ENCODE measurements at regions not wholly inside any gene's neighbourhood (a gene's known extent, or its start where the extent isn't known, plus 50 kb on each side); places are given as distances from the start of the nearest gene placed in this dataset.
"Not testable (repeated sequence)": the region's sequence is repeated elsewhere in the genome, so short reads cannot be mapped to it uniquely, and the experiment has no call there.

GRCh38 chr12:131295117-131295516 lies 341.4 kb downstream of the ADGRD1 start:
- Mint-ChIP-seq H3K4me1 (peaks cover 22% of the 10 kb centered on the region), H3K27me3 (ENCODE audit: low read depth, poor library complexity) (peaks cover 24% of the 10 kb centered on the region)
- not testable (repeated sequence) for H3K9me3 Mint-ChIP-seq; H3K36me3 Mint-ChIP-seq (ENCODE audit: low read depth); DNase-seq; H3K4me3 Mint-ChIP-seq; H3K27ac Mint-ChIP-seq

- H3K9me3 Mint-ChIP-seq; H3K36me3 Mint-ChIP-seq (ENCODE audit: low read depth); H3K27ac Mint-ChIP-seq; DNase-seq; H3K4me3 Mint-ChIP-seq: not testable (repeated sequence)
- Mint-ChIP-seq H3K4me1 (peaks cover 18% of the 10 kb centered on the region), H3K27me3 (ENCODE audit: low read depth, poor library complexity) (peaks cover 24% of the 10 kb centered on the region)
These were observed 341.9 kb downstream of the ADGRD1 start for GRCh38 chr12:131295559-131295958.

GRCh38 chr12:131296136-131296535 lies 342.4 kb downstream of the ADGRD1 start:
- not testable (repeated sequence) for DNase-seq, H3K27ac Mint-ChIP-seq

DNA sequence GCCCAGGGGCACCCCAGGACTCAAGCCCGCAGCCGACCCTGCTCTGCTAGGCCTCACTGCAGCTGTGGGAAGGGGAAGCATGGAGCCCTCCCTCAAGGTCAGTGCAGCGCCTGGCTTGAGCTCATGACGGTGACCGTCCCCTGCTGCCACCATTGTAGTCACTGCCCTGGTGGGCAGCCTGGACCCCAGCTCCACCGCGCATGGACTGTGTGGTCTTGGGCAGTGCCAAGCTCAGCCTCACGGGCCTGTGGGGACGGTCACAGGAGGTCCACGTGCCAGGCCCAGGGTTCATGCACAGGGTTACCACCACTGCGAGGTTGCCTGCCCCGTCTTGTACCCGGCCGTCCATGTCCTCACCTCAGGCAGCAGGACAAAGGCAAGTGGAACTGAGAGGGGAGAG lies 342.9 kb downstream of the ADGRD1 start:
- not testable (repeated sequence) for H3K4me3 Mint-ChIP-seq; H3K36me3 Mint-ChIP-seq (ENCODE audit: low read depth); DNase-seq; H3K27ac Mint-ChIP-seq; H3K9me3 Mint-ChIP-seq
- peaks cover 12% of the 10 kb centered on the region for H3K4me1 Mint-ChIP-seq
- peaks cover 22% of the 10 kb centered on the region for H3K27me3 Mint-ChIP-seq (ENCODE audit: low read depth, poor library complexity)

More at GRCh38 chr12:131296136-131296535, 342.4 kb downstream of the ADGRD1 start:
- Mint-ChIP-seq H3K4me1 (peaks cover 12% of the 10 kb centered on the region), H3K27me3 (ENCODE audit: low read depth, poor library complexity) (peaks cover 22% of the 10 kb centered on the region)
- not testable (repeated sequence) for H3K9me3 Mint-ChIP-seq; H3K36me3 Mint-ChIP-seq (ENCODE audit: low read depth); H3K4me3 Mint-ChIP-seq

DNA sequence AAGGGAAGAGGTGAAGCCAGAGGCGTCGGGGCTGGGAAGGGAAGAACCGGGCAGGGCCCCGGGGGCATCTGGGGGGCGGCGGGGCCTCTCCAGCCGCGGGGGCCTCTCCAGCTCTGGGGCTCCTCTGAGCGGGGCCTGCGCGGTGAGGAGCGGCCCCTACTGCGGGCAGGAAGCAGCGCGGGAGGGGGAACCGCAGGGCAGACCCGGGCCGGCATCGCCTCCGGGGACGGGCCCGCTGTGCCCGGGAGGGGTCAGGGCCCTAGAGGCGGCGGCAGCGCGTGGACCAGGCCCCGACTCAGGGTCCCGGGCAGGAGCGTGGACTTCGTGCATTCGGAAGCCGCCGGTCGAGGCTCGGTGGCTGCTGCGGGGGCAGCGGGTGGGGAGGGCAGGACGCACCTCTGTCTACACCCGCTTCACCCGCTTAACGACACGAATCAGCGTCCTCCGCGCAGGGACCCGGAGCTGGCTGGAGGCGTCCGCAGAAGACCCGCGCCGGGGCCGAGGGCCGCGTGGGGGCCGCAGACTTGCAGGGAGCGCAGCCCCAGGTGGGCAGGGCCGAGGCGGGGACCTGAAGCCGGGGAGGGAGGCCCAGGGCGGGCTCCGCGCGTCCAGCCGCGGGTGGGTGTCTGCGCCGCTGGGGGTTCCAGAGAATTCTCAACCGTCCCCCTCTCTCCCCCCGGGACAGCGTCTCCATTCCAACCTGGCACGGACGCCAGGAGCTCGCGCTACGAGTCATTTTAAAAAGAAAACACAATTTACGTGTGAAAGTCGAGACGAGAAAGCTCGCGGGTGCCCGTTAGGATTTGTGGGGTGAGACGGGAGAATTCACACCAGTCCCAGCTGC lies 345.0 kb downstream of the ADGRD1 start:
- H3K9me3 Mint-ChIP-seq, H3K4me3 Mint-ChIP-seq: not testable (repeated sequence)

DNA sequence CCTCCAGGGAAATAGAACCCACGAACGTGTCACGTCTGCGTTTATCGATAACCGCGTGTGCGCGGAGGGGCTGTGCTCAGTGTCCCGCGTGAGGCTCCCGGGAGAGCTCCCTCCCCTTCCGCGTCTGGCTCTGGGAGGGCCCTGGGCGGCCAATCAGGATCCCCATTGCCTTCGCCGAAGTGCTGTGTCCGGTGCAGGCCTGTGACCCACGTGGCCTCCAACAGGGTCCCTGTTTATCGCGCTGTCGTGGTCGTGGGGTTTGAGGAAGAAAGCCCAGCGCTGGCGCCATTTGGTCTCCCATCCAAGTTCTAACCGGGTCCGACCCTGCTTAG lies 345.6 kb downstream of the ADGRD1 start:
- DNase-seq; H3K36me3 Mint-ChIP-seq (ENCODE audit: low read depth); H3K9me3 Mint-ChIP-seq; H3K27ac Mint-ChIP-seq; H3K4me3 Mint-ChIP-seq; H3K4me1 Mint-ChIP-seq: not testable (repeated sequence)
- peaks cover 19% of the 10 kb centered on the region for H3K27me3 Mint-ChIP-seq (ENCODE audit: low read depth, poor library complexity)

More for the DNA sequence above, 345.0 kb downstream of the ADGRD1 start:
- H3K27ac Mint-ChIP-seq; H3K36me3 Mint-ChIP-seq (ENCODE audit: low read depth); H3K4me1 Mint-ChIP-seq; DNase-seq: not testable (repeated sequence)
- H3K27me3 Mint-ChIP-seq (ENCODE audit: low read depth, poor library complexity) = peaks cover 19% of the 10 kb centered on the region

DNA sequence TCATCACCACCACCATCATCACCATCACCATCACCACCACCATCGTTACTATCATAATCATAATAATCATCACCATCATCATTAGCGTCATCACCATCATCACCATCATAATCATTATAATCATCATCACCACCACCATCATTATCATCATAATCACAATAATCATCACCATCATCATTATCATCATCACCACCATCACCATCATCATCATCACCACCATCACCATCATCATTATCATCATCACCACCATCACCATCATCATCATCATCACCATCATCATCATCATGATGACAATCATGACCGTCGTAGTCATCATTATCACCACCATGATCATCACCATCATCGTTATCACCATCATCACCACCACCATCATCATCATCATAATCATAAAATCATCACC lies 349.9 kb downstream of the ADGRD1 start:
- not testable (repeated sequence) for DNase-seq; H3K9me3 Mint-ChIP-seq; H3K4me1 Mint-ChIP-seq; H3K36me3 Mint-ChIP-seq (ENCODE audit: low read depth); H3K4me3 Mint-ChIP-seq; H3K27me3 Mint-ChIP-seq (ENCODE audit: low read depth, poor library complexity); H3K27ac Mint-ChIP-seq

- H3K36me3 Mint-ChIP-seq (ENCODE audit: low read depth); H3K27ac Mint-ChIP-seq; H3K4me3 Mint-ChIP-seq; H3K9me3 Mint-ChIP-seq; H3K4me1 Mint-ChIP-seq; DNase-seq; H3K27me3 Mint-ChIP-seq (ENCODE audit: low read depth, poor library complexity): not testable (repeated sequence)
These were observed 350.9 kb downstream of the ADGRD1 start for GRCh38 chr12:131304642-131305041.

DNA sequence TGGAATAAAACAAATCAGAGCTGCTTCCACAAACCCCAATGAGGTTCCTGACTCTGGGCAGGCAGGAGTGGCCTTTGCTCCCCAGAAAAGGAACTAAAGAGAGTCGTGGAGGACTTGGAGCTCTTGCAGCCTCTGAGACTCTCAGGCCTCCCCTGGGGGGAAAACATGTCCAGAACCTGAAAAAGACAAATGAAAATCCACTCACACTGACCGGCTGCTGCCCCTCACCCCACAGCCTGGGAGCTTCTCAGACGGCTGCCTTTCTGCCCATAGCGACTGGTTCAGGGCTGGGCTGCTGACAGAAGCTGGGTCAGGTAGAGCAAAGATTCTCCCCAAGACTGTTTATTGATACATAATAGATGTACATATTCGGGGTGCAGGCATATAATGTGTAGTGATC lies 356.0 kb downstream of the ADGRD1 start:
- Mint-ChIP-seq H3K27ac (no peak overlapping the region), H3K4me3 (no peak overlapping the region), H3K4me1 (peaks cover 11% of the 10 kb centered on the region), H3K36me3 (ENCODE audit: low read depth) (no peaks in the 10 kb centered on the region), H3K9me3 (peaks cover 3% of the 10 kb centered on the region), H3K27me3 (ENCODE audit: low read depth, poor library complexity) (peaks cover 21% of the 10 kb centered on the region)
- DNase-seq = no peak
- TF ChIP-seq CTCF (IDR thresholded peaks at IDR 0.05) = no peak

GRCh38 chr12:131310227-131310969 lies 356.7 kb downstream of the ADGRD1 start:
- H3K36me3 Mint-ChIP-seq (ENCODE audit: low read depth); H3K9me3 Mint-ChIP-seq; H3K4me3 Mint-ChIP-seq; H3K27ac Mint-ChIP-seq; DNase-seq: not testable (repeated sequence)
- Mint-ChIP-seq H3K27me3 (ENCODE audit: low read depth, poor library complexity) (peaks cover 21% of the 10 kb centered on the region), H3K4me1 (peaks cover 11% of the 10 kb centered on the region)

DNA sequence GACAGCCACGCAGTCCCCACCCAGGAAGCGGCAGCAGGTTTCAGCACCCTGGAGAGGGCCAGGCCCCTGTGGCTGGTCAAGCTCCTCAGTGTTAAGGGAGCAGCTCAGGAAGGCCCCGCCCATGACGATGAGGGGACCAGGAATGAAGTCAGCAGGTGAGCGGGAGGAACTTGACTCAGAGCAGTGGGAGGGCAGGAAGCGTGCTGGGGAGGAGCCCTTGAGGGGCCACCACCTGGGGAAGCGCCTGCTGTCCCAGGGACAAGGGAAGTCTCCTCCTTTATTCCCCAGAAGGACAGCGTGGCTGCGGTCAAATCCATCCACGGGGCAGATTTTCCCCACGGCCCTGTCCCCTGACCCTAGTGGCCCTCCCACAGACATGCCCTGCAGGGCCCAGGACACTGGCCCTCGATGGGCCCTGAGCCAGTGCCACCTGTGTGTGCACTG lies 357.6 kb downstream of the ADGRD1 start:
- DNase-seq = peak; percentile 71
- peaks cover 23% of the 10 kb centered on the region for H3K27me3 Mint-ChIP-seq (ENCODE audit: low read depth, poor library complexity)
- peaks cover 11% of the 10 kb centered on the region for H3K4me1 Mint-ChIP-seq
- not testable (repeated sequence) for H3K27ac Mint-ChIP-seq; H3K9me3 Mint-ChIP-seq; H3K36me3 Mint-ChIP-seq (ENCODE audit: low read depth); H3K4me3 Mint-ChIP-seq
